HG02943 (cell line): ENCODE measurements at regions not wholly inside any gene's neighbourhood (a gene's known extent, or its start where the extent isn't known, plus 50 kb on each side); places are given as distances from the start of the nearest gene placed in this dataset.
"Not testable (repeated sequence)": the region's sequence is repeated elsewhere in the genome, so short reads cannot be mapped to it uniquely, and the experiment has no call there.

Experiments
- ATAC-seq: cut with Tn5 transposase; IDR thresholded peaks from one replicate; pipeline ENCODE4 v1.9.1; 2021; ENCODE audit warnings: mild to moderate bottlenecking, low read depth, moderate library complexity; ENCODE audit not compliant: unreplicated experiment

DNA sequence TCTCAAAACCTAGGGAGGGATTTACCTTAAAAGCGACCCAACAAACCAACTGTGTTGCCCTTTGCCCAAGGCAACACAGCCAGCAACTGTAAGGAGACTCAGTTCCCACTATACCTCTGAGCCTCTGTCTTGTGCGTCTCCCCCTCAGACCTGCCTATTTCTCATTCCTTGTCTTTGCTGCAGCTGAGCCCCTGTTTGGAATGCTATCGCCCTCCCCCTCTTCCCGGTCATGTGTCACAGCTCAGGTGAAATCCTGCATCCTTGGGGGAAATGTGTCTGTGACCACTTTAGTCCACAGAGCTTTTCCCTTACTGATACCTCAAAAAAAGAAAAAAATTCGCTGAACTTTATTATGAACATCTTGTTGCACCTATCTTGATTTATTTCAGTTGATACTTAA is 52.0 kb upstream of the LRIG1 start:
- ATAC-seq = no peak

DNA sequence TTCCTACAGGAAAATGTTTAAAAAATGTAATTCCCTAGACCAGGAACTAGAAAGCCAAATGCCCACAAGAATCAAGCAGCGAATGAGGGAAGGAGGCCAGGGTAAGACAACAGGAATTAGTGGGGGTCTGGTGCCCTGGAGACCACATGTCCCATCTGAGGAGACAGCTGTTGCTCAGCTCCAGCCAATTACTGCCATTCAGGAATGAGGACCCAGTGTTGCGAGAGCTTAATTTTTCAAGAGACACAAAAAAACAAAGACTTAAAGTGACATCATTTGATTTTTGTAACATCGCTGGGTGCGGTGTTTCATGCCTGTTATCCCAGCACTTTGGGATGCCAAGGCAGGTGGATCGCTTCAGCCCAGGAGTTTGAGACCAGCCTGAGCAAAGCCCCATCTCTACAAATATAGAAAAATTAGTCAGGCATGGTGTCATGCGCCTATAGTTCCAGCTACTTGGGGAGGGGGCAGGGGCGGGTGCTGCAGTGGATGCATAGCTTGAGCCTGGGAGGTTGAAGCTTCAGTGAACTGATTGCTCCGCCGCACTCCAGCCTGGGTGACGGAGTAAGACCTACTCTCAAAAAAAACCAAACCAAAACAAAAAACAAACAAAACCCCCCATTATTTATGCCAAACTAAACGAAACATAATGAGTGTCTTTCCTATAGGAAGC is 52.8 kb upstream of the LRIG1 start:
- ATAC-seq = no peak

DNA sequence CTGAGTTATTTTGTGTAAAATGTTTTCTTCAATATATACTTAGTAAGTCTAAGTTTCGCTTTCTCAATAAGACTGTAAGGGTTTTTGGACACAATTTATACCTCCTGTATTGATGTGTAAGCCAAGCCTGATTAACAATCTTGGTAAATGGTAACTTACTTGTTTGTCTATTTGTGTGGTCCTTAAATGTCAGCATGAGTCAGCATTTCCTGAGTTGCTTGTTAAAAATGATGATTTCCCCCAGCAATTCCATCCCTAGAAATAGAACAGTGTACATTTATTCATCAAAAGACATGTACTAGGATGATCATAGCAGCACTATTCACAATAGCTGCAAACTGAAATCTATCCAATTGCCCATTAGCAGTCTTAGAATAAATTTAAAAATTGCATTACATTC is 53.4 kb upstream of the LRIG1 start:
- ATAC-seq = no peak

DNA sequence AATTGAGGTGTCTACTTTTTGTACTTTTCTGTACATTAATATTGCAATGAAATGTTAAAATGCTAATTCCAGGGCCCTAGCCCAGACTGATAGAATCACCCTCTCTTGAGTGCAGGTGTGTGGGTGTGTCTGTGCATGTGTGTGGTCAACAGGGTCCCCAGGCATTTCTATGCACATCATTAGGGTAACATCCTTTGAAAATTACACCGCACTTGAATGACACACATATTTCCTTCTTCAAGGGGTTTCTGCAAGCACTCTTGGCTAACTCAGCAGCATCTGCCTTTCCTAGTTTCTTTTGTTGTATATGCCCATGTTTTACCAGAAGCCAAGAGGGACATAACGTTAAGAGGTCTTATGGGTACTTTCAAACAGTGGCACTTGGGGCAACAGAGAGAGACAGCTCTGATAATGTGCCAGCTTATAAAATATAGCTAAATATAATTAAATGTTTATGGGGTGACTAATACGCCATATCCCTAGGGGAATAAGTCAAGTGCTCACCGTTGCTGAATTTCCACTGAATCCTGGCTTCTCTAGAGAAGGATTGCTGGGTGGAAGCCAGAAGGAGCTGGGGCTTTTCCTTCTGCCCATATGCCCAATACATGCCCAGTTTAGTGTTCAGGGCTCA is 54.5 kb upstream of the LRIG1 start:
- ATAC-seq = no peak

DNA sequence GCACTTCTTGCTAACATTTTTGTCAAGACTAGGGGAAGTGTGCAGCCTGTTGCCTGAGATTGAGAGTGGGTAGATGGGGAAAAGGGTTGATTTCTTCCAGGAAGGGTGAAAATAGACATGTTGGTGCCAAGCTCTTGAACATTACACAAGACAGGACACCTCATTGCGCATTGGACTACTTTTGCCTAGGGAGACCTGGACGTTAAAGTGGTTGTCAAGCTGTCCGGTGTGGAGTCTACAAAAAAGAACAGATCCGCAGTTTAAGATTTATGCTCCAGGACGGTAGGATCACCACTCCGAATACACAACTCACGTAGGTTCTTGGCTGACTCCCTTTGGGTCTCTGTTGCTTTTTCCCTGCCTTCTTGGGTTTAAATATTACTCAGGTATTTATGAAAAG is 56.3 kb upstream of the LRIG1 start:
- no peak for ATAC-seq

DNA sequence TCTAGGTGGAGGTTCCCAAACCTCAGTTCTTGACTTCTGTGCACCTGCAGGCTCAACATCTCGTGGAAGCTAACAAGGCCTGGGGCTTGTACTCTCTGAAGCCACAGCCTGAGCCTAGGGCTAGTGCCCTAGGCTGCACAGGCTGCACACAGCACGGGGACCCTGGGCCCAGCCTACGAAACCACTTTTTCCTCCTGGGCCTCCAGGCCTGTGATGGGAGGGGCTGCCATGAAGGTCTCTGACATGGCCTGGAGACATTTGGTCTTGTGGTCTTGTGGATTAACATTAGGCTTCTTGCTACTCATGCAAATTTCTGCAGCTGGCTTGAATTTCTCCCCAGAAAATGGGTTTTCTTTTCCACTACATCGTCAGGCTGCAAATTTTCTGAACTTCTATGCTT is 59.1 kb upstream of the LRIG1 start:
- ATAC-seq = not testable (repeated sequence)

DNA sequence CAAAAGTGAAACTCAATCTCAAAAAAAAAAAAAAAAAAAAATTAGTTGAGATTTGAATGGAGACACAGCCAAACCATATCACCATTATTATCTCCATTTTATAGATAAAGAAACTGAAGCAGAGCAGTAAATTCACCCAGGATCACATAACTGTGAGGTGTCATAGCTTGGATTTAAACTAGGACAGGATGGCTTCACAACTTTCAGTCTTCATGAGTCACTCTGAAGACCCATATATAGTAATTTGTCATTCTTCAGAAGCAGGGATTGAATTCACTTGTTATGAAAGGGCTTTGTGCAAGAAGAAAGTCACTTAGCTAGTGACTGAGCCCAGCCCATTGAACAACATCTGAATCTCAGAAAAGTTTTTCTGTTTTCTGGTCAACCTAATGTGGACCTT is 60.5 kb upstream of the LRIG1 start:
- ATAC-seq = no peak

DNA sequence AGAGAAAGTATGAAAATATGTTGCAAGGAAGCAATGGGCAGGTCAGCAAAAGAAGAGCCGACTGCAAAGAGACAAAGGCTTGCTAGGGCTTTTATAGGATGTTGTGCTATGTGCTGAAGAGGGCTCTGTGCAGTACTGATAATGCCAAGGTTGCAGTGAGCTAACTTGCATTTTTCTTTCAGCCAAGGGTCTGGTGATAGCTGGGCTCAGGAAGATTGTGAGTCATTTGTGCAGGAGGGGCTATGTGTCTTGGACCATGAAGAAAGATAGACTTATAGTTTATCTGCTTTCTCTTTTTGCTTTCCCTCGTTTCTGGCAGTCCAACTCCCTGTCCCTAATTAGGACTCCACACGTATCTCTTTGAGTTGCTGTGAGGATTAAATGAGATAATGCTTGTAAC is 64.5 kb upstream of the LRIG1 start:
- ATAC-seq = no peak

DNA sequence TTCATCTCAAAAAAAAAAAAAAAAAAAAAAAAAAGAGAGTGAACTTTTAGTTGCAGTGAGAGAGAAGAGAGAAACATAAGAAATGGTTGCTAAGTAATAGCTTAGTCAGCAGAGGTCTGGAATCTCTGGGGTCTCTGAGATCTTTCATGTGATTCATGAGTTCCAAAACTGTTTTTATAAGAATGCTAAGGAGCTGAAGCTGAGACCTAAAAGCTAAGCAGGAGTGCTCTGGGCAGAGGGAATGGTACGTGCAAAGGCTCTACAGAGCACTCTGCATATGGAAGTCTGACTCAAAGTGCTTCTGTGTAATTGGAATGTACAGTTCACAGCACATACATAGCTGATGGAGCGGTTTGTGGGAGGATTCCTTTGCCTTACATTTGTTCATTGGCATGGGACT is 66.3 kb upstream of the LRIG1 start:
- no peak for ATAC-seq

DNA sequence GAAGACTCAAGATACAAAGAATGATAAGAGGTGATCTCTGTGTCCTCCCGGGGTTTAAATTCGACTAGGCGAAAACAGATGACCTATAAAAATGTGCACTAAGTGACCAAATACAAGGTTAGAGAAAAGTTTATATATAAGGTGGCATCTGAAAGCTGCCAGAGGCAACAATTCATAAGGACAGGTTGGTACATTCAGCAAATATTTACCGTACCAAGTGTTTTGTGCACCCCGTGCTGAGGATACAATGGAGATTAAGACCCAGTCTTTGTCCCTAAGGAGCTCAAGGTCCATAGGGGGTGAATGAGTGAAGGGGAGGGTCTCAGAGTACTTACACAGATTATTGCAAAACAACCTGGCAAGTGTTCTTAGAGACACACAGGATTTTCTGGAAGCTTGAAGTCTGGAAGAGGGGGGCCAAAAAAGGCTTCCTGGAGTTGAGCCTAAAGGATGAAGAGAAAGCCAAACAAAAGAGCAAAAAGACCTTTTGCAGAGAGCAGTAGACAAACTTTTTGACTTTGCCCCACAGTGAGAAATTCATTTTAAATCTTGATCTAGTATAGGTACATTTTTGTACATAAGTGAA is 71.4 kb upstream of the LRIG1 start:
- no peak for ATAC-seq

DNA sequence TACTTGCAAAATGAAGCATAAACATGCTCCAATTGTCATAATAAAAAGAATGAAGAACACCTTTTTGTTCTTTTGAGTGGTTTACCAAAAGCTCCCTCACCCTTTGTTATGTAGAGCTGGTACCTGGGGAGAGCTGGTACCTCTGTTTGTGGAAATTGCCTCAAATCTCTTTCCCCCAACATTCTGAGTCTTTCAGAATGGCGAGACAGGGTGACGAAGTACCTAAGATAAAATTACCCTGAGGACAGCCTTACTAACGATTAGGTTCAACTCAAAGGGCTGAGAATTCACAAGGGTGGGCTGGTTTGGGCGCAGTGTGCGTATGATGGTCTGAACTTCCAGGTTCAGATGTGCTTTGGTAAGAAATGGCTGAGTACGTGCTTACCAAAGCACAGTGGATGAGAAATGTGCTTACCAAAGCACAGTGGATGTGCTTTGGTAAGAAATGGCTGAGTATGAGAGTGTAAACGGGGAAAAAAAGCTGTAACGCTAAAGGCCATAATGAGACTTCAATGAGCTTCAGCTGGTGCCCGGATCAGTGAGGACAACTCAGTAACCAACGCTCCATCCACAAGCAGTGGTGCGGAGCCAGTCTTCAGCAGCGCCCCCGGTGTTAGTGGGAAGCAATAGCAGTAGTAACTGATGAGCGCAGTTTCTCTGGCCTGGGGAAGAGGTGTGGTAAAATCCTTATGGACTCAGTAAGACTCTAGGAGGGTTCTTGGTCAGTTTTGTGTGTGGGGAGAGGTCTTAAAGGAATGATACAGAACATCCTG is 72.3 kb upstream of the LRIG1 start:
- no peak for ATAC-seq

DNA sequence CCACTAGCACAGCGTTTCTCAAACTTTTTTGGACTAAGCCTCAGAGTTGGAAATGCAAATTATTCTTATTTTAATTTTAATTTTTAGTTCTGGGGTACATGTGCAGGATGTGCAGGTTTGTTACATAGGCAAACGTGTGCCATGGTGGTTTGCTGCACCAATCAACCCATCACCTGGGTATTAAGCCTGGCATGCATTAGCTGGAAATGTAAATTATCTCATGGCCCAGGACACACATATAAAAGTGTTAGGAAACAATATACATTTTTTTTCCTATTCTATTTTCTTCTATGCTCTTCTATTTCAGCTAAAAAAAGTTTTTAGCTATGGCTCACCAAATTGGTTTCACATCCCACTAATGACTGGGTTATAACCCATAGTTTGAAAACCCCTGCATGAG is 73.3 kb upstream of the LRIG1 start:
- ATAC-seq = no peak

DNA sequence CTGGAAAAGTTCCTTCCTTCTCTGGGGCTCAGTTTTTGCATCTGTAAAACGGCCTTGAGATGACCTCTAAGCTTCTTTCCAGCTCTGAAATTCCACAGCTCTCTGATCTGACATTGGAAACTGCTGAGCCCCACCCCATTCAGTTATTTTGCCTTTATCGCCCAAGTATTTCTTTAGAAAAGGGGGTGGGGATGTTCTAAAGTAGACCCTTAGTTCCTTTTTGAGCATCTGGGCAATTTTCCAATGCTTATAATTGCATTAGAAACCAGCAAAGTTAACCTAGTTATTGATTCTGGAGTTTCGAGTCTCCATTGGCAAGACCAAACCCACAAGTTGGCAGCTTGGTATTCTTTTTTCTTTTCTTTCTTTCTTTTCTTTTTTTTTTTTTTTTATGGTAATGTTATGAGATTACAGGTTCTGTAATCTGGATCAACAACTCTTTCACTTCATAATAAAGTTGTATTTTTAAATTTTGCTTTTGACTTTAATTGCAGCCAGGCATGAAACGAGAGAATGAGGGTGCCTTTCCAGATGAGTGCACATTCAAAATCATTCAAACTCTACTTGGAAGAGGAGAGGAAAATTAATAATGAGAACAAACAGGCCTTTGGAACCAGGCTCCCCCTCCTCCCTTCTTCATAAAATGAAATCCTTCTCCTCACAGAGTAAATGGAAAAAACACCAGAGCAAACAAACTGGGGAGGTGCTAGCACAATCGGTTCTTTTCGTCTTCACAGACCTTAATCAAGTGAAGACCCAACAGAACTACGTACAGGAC is 76.8 kb upstream of the LRIG1 start:
- ATAC-seq = no peak

DNA sequence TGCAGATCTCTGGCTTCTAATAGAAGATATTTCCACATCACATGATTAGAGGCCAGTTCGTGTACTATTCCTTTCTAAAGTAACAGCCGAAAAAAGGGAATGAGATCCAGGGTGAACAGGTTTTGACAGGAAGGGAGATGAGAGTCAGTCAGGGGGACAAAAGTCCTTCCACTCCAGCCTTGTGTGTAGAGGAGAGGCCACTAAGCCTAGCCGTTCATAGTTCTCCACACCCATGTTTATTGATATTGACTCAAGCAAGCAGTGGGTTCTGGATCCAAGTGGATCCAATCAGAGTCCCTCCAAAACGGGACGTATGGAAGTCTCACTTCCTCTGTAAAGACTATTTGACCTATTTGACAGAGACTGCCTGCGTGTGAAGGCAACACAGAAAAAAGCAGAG is 80.4 kb upstream of the LRIG1 start:
- ATAC-seq = no peak

DNA sequence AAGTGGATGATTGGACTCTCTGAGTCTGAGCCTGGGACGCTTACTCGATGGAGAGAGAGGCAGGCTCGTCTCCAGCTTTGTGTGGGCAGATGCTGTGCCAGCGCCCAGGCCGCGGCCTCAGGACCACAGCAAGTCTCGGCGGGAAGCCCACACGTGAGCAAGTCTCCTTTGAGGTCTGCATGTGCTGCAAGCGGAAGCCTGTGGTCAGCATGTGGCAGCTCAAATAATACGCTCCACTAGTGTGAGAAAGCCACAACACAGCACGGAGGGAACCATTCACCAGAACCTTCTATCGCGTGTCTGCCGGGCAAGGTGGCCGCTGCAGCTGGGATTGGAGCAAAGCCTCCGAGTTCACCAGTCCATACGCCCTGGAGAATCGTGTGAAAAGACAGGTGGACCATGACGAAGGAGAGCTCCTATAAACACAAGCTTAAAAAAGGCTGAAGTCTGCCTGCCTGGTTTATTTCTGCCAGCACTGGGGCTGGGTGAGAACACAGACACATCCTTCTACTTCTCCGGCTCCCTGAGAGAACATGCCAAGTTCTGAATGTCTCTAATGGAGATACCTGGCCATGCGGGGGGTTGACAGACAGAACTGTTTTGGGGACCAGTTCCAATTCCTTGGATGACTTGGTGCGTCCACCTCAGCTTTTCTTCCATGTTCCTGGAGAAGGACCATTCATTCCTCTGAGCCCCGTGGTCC is 82.0 kb upstream of the LRIG1 start:
- ATAC-seq = peak; percentile 97

DNA sequence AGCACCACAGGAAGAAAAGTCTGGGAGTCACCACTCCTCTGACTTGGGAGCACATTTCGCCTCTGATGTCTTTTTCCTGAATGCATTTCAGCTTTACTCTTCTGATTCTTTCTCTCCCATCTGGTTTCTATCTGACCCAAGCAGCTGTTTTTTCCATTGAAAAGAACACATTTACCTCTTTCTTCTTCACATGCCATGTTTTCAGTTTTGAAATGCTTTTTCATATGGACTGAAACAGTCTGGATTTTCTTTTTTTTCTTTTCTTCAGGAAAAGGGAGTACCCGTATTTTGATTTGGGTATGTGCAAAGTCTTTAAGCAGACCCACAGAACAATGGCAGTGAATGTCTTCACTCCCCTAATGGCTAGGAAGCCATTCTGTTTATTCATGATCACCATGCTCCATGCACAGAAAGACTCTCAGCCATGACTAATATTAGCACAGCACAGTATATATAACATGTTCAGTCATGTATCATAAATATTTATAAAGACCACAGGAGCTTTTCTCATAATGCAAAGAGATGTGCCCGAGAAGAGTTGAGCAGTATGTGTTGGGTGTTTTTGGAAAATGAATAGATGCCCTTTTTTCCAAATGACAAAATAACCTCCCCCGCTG is 82.7 kb upstream of the LRIG1 start:
- ATAC-seq = no peak

DNA sequence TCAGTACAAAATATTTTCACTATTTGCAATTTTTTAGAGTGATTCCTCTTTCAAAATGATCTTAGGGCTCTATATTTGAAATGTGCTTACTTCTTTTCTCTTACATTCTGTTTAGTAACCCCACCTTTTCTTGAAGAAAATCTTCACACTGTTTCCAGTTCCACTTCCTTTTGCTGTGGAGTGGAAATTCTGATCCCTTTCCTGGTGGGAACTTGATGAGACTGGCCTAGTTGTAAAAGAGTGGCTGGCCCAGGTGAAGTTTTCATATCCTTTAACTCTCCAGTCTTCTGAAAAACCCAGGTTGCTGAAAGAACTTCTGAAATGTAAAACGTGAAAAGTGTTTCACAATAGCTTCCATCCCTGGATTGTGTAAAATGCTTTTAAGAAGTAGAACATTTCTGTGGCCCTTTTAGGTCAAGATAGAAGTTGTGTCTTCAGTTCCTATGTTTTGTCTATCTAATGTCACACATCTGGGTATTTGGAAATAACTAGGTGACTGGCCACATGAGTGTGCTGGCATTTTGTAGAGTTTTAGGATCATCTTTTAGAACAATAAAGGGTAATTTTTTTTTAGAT is 84.8 kb upstream of the LRIG1 start:
- no peak for ATAC-seq

DNA sequence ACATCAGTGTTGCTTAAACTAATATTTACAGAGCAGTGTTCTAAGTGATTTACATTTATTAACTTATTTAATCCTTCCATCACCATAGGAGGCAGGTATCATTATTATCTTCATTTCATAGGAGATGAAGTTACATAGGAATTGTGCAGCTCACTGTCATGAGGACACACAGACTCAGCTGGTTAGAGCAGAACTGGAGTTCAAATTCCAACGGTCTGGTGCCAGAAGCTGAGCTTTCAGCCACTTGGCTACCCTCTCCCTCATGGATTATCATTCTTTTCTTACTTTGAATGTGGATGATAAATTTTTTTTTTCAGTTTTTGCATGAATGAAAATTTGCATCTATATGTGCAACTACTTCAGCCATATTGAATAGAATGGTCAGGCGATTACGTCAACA is 86.0 kb upstream of the LRIG1 start:
- no peak for ATAC-seq

DNA sequence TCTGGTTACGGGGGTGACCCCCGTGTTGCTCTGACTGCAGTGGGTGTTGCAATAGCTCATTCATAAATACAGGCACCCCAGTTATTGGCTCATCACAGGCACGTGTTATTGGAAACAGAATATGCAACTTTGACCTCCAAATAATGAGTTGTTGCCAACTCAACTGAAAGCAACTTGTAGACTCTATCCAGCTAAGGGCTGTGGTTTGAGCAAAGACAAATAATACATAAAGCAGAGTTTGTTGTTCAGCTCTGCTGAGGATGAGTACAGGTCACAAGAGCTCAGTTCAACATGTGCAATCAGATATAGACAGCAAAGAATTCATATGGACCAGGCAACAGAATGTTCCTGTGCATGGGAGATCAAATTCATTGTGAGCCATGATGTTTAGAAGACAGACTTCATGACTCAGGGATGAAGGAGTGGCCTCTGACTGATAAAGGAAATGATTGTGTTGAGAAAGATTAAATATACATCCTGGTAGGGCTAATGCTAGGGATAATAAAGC is 87.6 kb upstream of the LRIG1 start:
- no peak for ATAC-seq
